NB4 (cell line): ENCODE measurements at regions not wholly inside any gene's neighbourhood (a gene's known extent, or its start where the extent isn't known, plus 50 kb on each side); places are given as distances from the start of the nearest gene placed in this dataset.

Experiments
- DNase-seq: peaks from one replicate; pipeline ENCODE4 v3.0.0; 2010; ENCODE audit warnings: low read depth
- H3K4me3 ChIP-seq: one replicate; pipeline ENCODE4 v1.5.1; 2011; ENCODE audit warnings: mild to moderate bottlenecking, low read depth, low read length, moderate library complexity
- MYC ChIP-seq: IDR thresholded peaks from 2 replicates; pipeline ENCODE4 v1.6.1; 2011; ENCODE audit warnings: low read depth, low read length
- POLR2A ChIP-seq: IDR thresholded peaks from 2 replicates; pipeline ENCODE4 v1.6.1; 2011; ENCODE audit warnings: mild to moderate bottlenecking; ENCODE audit not compliant: insufficient read length; ENCODE audit errors: extremely low read depth
- TF ChIP-seq, protein P1 (sequence below): IDR thresholded peaks from one replicate; pipeline ENCODE4 v1.5.1; 2012; ENCODE audit warnings: low read depth, low read length
- TF ChIP-seq, protein P2 (sequence below): IDR thresholded peaks from 2 replicates; pipeline ENCODE4 v1.6.1; 2011; ENCODE audit warnings: low read depth, low read length

DNA sequence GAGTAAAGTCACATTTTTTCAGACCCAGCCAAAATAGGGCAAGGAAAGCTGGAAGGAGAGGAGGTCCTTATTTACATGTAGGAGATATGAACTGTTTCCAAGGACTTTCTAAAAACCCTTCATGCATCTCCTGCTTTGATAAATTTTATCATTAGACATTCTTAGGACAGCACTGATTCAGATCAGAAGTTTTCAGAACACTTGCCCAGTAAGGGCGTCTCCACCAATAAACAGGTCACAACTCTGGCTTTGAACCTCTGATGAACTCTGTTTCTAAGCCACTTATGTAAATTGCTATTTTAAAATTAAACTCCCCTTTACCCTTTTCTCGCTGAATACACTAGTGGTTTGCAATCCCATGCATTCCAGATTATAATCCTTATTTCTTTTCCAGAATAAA lies 505.3 kb upstream of the SLIT2 start:
- DNase-seq: no peak
- TF ChIP-seq, protein P1, sequence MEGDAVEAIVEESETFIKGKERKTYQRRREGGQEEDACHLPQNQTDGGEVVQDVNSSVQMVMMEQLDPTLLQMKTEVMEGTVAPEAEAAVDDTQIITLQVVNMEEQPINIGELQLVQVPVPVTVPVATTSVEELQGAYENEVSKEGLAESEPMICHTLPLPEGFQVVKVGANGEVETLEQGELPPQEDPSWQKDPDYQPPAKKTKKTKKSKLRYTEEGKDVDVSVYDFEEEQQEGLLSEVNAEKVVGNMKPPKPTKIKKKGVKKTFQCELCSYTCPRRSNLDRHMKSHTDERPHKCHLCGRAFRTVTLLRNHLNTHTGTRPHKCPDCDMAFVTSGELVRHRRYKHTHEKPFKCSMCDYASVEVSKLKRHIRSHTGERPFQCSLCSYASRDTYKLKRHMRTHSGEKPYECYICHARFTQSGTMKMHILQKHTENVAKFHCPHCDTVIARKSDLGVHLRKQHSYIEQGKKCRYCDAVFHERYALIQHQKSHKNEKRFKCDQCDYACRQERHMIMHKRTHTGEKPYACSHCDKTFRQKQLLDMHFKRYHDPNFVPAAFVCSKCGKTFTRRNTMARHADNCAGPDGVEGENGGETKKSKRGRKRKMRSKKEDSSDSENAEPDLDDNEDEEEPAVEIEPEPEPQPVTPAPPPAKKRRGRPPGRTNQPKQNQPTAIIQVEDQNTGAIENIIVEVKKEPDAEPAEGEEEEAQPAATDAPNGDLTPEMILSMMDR: no peak
- TF ChIP-seq, protein P2, sequence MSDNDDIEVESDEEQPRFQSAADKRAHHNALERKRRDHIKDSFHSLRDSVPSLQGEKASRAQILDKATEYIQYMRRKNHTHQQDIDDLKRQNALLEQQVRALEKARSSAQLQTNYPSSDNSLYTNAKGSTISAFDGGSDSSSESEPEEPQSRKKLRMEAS: no peak
- TF ChIP-seq MYC: no peak
- TF ChIP-seq POLR2A: no peak
- no peak overlapping the region for H3K4me3 ChIP-seq

DNA sequence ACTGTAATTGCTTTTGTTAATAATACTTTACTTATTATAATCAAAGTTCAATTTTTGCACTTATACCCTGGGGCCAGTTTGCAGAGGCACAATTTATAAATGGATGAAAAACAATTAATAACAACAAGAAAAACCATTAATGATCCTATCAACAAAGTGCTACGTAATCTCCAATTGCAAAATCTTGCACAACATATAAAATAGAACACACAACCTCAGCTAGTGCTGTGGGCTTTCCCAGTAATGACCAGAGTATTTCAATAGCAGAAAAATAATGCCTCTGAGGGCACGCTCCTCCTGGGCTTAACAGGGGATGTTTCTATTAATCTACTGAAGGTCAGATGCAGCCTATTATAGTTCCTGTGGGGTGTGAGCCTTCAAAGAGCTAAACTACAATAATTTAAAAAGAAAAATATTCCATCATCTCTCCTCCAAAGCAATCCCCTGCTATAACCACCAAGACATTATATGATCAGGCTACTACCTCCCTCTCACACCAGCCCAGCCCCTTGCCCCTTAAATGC lies 508.5 kb upstream of the SLIT2 start:
- TF ChIP-seq, protein P1: no peak
- no peak for TF ChIP-seq MYC
- no peak for TF ChIP-seq POLR2A
- TF ChIP-seq, protein P2: no peak
- DNase-seq: no peak
- no peak overlapping the region for H3K4me3 ChIP-seq

DNA sequence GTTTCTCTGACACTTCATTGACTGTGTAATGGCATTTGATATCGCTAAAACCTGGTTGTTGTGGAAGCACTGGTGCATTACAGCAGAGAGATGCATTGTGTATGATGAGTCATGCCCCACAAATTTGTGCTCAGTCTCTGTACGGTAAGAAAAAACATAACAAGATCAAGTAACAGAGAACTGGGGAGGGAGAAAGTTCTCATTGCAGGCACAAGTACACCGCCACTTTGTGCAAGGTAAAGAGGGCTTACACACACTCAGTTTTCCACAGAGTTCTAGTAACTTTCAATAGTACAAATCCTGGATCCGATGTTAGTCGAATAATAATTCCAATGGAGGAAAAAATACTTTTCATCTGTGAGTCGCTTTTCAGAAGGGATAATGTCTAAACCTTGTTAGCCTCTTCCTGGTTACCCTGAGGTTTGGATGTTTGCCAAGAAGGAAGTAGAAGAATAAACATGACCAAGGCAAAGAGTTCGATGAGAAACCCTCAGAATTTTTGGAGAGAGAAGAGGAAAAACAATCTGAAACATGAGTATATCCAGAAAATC lies 512.5 kb upstream of the SLIT2 start:
- TF ChIP-seq MYC (no peak), POLR2A (no peak)
- TF ChIP-seq, protein P2: no peak
- TF ChIP-seq, protein P1: no peak
- no peak overlapping the region for H3K4me3 ChIP-seq
- peak; percentile 6 for DNase-seq

DNA sequence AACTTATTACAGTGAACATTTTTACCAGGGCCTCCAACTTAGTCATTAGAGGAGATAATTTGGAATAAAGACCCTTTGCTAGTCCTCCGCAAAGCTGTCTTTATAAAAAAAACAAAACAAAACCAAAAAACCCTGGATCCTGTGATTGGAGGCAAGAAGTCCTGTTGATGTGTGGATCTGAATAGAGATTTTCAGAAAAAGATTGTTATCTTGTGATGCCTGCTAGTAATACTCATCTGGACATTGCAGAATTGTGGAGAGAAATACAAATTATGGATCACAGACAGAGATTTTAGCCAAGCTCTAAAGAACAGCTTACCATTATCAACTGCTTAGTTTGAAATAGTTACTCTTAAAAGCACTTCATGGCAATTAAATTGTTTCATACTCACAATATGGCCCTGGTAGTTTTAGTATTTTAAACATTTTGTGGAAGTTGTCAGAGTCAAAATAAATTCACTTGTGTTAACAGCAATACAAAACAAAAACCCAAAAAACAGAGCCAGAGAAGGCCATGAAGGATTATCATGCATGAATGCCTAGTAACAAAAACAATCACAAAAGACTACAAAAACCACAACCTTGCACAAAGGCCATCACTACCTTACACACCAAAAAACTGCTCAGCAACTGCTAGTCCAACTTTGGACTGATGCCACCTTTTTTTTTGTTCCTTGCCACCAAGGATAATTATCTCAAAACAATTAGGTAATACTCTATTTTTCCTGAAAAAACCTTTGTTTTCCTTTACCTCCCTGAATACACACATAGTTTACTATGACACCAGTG lies 514.5 kb upstream of the SLIT2 start:
- H3K4me3 ChIP-seq: no peak overlapping the region
- no peak for DNase-seq
- TF ChIP-seq POLR2A (no peak), MYC (no peak)
- TF ChIP-seq, protein P1: no peak
- TF ChIP-seq, protein P2: no peak

DNA sequence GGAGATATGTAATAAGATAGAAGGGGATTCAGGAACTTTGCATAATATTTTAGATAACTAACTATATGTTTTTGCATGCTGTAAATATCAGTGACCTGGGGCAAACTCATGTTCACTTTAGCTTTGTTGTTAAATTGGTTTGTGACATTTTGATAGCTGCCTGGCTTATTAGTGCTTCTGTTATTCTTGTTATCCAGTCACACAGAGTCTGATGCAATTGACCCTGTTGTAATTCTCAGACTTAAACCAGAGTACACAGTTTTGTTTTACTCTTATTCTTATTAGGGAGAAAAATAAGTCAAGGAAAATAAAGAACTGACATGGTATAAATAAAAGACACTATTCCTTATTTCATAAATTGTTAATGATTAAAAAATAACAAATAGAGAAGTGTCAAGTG lies 516.7 kb upstream of the SLIT2 start:
- TF ChIP-seq MYC (no peak), POLR2A (no peak)
- TF ChIP-seq, protein P2: no peak
- TF ChIP-seq, protein P1: no peak
- DNase-seq: no peak
- no peak overlapping the region for H3K4me3 ChIP-seq
